Sigmoid colon (tissue), 6 donors: ENCODE measurements at regions not wholly inside any gene's neighbourhood (a gene's known extent, or its start where the extent isn't known, plus 50 kb on each side); places are given as distances from the start of the nearest gene placed in this dataset.

Experiments
- DNase-seq: peaks from one replicate; pipeline ENCODE4 v3.0.0-alpha.2; 2019
- H3K27ac ChIP-seq, 4 donors: fragments of 200-600 bp; sonication (generic); one replicate each; pipeline ENCODE4 v1.5.1; 2016 to 2019; ENCODE audit warnings: mild to moderate bottlenecking in 1 of 4
- H3K27me3 ChIP-seq, 3 donors: fragments of 200-600 bp; sonication (generic); one replicate each; pipeline ENCODE4 v1.5.1; 2019; ENCODE audit warnings: mild to moderate bottlenecking in 1 of 3
- H3K36me3 ChIP-seq, 4 donors: fragments of 200-600 bp; sonication (generic); one replicate each; pipeline ENCODE4 v1.5.1; 2016 to 2019
- H3K4me1 ChIP-seq, 4 donors: fragments of 200-600 bp; sonication (generic); one replicate each; pipeline ENCODE4 v1.5.1; 2017 to 2019
- H3K4me3 ChIP-seq, 4 donors: fragments of 200-600 bp; sonication (generic); one replicate each; pipeline ENCODE4 v1.5.1; 2017 to 2019; ENCODE audit warnings: mild to moderate bottlenecking in 2 of 4, moderate library complexity in 1 of 4
- H3K9me3 ChIP-seq, 4 donors: fragments of 200-600 bp in 3 of 4; sonication (generic) in 3 of 4; one replicate each; pipeline versions ENCODE4 v1.5.1 to v1.6.1; 2013 to 2019
- CTCF ChIP-seq, 4 experiments: fragments of 450-650 bp in 3 of 4; fragments of 200-600 bp in 1 of 4; IDR thresholded peaks; one replicate each; pipeline ENCODE4 v1.5.1; 2016 to 2019; ENCODE audit warnings: antibody characterized with exemption in 4 of 4, mild to moderate bottlenecking in 3 of 4, moderate library complexity in 2 of 4
- EP300 ChIP-seq, 4 donors: sonication (generic); formaldehyde crosslinking; IDR thresholded peaks; one replicate each; pipeline ENCODE4 v1.6.1; 2017; ENCODE audit warnings: antibody characterized with exemption in 4 of 4
- POLR2A ChIP-seq, 2 donors: fragments of 450-650 bp; IDR thresholded peaks; one replicate each; pipeline ENCODE4 v1.6.1; 2016; ENCODE audit warnings: antibody characterized with exemption in 2 of 2, mild to moderate bottlenecking in 2 of 2, moderate library complexity in 2 of 2
- POLR2AphosphoS5 ChIP-seq, 4 donors: sonication (generic); formaldehyde crosslinking; IDR thresholded peaks; one replicate each; pipeline ENCODE4 v1.6.1; 2017; ENCODE audit warnings: antibody characterized with exemption in 4 of 4
- WGBS, 2 donors: extraction: QIAGEN DNeasy Blood & Tissue Kit; methylation state at CpG; one replicate each; pipeline ENCODE4 v1.1.7; 2013; 5-methylcytosine and 5-hydroxymethylcytosine counted together
- intact Hi-C: fragments of 100-400 bp; cut with DNase I; formaldehyde crosslinking; loops from one replicate; pipeline ENCODE4 v1.15.1; 2023
- donor health status: healthy with polysubstance abuse.
- donor health status: healthy.

GRCh38 chr3:107251819-107252218, 125.4 kb upstream of the CCDC54 start:
- WGBS, 2 donors, result 94 to 95% methylated on average over 5 of the region's 5 CpGs
- no peak overlapping the region for H3K4me3 ChIP-seq
- TF ChIP-seq POLR2AphosphoS5 (IDR thresholded peaks at IDR 0.05) (no peak), CTCF (IDR thresholded peaks at IDR 0.05) (no peak), POLR2A (IDR thresholded peaks at IDR 0.05) (no peak), EP300 (IDR thresholded peaks at IDR 0.05) (no peak)
- no peak for DNase-seq
- H3K4me1 ChIP-seq, result no peaks in the 10 kb centered on the region
- no peaks in the 10 kb centered on the region for H3K27me3 ChIP-seq
- no peak overlapping the region for H3K27ac ChIP-seq
- peaks cover 0 to 31% (median 0%) of the 10 kb centered on the region in 4 donors for H3K36me3 ChIP-seq
- no peaks in the 10 kb centered on the region for H3K9me3 ChIP-seq
- intact Hi-C loops, result no loop called here

- TF ChIP-seq POLR2AphosphoS5 (IDR thresholded peaks at IDR 0.05), result no peak
- intact Hi-C loops, result no loop called here
- no peaks in the 10 kb centered on the region for H3K4me1 ChIP-seq
- DNase-seq, result no peak
- WGBS, 2 donors, result 0 to 1% methylated on average over 1 of the region's 1 CpG
- no peak overlapping the region for H3K4me3 ChIP-seq
- H3K9me3 ChIP-seq, result no peaks in the 10 kb centered on the region
- H3K36me3 ChIP-seq, result no peaks in the 10 kb centered on the region
- H3K27me3 ChIP-seq, result no peaks in the 10 kb centered on the region
- H3K27ac ChIP-seq, result no peak overlapping the region
Measured at GRCh38 chr3:107256963-107257362, 120.3 kb upstream of the CCDC54 start.

GRCh38 chr3:107258300-107258699, 118.9 kb upstream of the CCDC54 start:
- no peaks in the 10 kb centered on the region for H3K27me3 ChIP-seq
- TF ChIP-seq EP300 (IDR thresholded peaks at IDR 0.05), result no peak
- no peaks in the 10 kb centered on the region for H3K9me3 ChIP-seq
- DNase-seq, result no peak
- no peaks in the 10 kb centered on the region for H3K36me3 ChIP-seq
- 51 to 91% methylated on average over 1 of the region's 1 CpG for WGBS, 2 donors
- H3K27ac ChIP-seq, result no peak overlapping the region
- no peak overlapping the region for H3K4me3 ChIP-seq
- intact Hi-C loops, result no loop called here
- no peaks in the 10 kb centered on the region for H3K4me1 ChIP-seq

GRCh38 chr3:107260207-107260606, 117.0 kb upstream of the CCDC54 start:
- no peak overlapping the region for H3K4me3 ChIP-seq
- H3K36me3 ChIP-seq, result no peaks in the 10 kb centered on the region
- H3K9me3 ChIP-seq, result no peaks in the 10 kb centered on the region
- no peak overlapping the region for H3K27ac ChIP-seq
- 89 to 92% methylated on average over 1 of the region's 1 CpG for WGBS, 2 donors
- intact Hi-C loops, result no loop called here
- TF ChIP-seq POLR2AphosphoS5 (IDR thresholded peaks at IDR 0.05) (no peak), POLR2A (IDR thresholded peaks at IDR 0.05) (no peak), EP300 (IDR thresholded peaks at IDR 0.05) (no peak), CTCF (IDR thresholded peaks at IDR 0.05) (no peak)
- no peak for DNase-seq
- H3K27me3 ChIP-seq, result no peaks in the 10 kb centered on the region
- no peaks in the 10 kb centered on the region for H3K4me1 ChIP-seq

GRCh38 chr3:107263269-107264021, 113.8 kb upstream of the CCDC54 start:
- no peaks in the 10 kb centered on the region for H3K4me1 ChIP-seq
- H3K27me3 ChIP-seq, result no peaks in the 10 kb centered on the region
- DNase-seq, result no peak
- H3K4me3 ChIP-seq, result peak overlapping the region in 1 of 4 donors; percentile 11
- H3K36me3 ChIP-seq, result no peaks in the 10 kb centered on the region
- no peak overlapping the region for H3K27ac ChIP-seq
- TF ChIP-seq CTCF (IDR thresholded peaks at IDR 0.05), result no peak
- TF ChIP-seq POLR2AphosphoS5 (IDR thresholded peaks at IDR 0.05), result no peak
- TF ChIP-seq EP300 (IDR thresholded peaks at IDR 0.05), result no peak
- TF ChIP-seq POLR2A (IDR thresholded peaks at IDR 0.05), result no peak
- intact Hi-C loops, result no loop called here
- H3K9me3 ChIP-seq, result no peaks in the 10 kb centered on the region
- 72 to 75% methylated on average over 9 of the region's 9 CpGs for WGBS, 2 donors

- Histone ChIP-seq H3K27me3 (no peaks in the 10 kb centered on the region), H3K9me3 (no peaks in the 10 kb centered on the region), H3K4me1 (no peaks in the 10 kb centered on the region), H3K27ac (no peak overlapping the region), H3K36me3 (no peaks in the 10 kb centered on the region), H3K4me3 (no peak overlapping the region)
- DNase-seq, result no peak
- WGBS, 2 donors, result 19 to 62% methylated on average over 6 of the region's 6 CpGs
- TF ChIP-seq CTCF (IDR thresholded peaks at IDR 0.05) (no peak), EP300 (IDR thresholded peaks at IDR 0.05) (no peak), POLR2A (IDR thresholded peaks at IDR 0.05) (no peak), POLR2AphosphoS5 (IDR thresholded peaks at IDR 0.05) (no peak)
- intact Hi-C loops, result no loop called here
Measured at GRCh38 chr3:107264888-107265287, 112.4 kb upstream of the CCDC54 start.
